HCT116 (cell line): ENCODE measurements at regions not wholly inside any gene's neighbourhood (a gene's known extent, or its start where the extent isn't known, plus 50 kb on each side); places are given as distances from the start of the nearest gene placed in this dataset.

Experiments
- ATAC-seq: fragments of 200-7000 bp; cut with Tn5 transposase; 2 replicates; pipeline ENCODE4 v1.9.1; 2020; ENCODE audit warnings: mild to moderate bottlenecking, moderate library complexity
- BruUV-seq: library from RNA; stranded (reverse); fragments of 400-500 nt; replicated peaks from 2 replicates; lab custom pipeline; 2021; lab: Mats Ljungman, UMichigan
- CTCF ChIA-PET: fragments of 300-600 bp; sonication (Branson Sonifier 250); formaldehyde crosslinking; loops from one replicate; lab custom pipeline; 2021; ENCODE audit warnings: antibody characterized with exemption; lab: Charles Lee
- POLR2A ChIA-PET: fragments of 300-600, 350-600 bp; sonication (Branson Sonifier 250); formaldehyde crosslinking; loops from one replicate; lab custom pipeline; 2021; ENCODE audit warnings: antibody characterized with exemption; lab: Charles Lee
- RAD21 ChIA-PET, 2 experiments: fragments of 300-600 bp; sonication (Branson Sonifier 250); formaldehyde crosslinking; loops; one replicate each; lab custom pipeline; 2023; ENCODE audit warnings: low total read pairs in 2 of 2; ENCODE audit not compliant: uncharacterized antibody in 2 of 2, unreplicated experiment in 2 of 2, low non-redundant PET in 1 of 2; lab: Charles Lee
- DNase-seq: peaks from one replicate; pipeline ENCODE4 v3.0.0-alpha.2; 2010; ENCODE audit warnings: low read depth, low spot score
- H2AFZ ChIP-seq: fragments of 200-600 bp; shearing (Covaris generic), sonication (generic); 2 replicates; pipeline ENCODE4 v1.6.1; 2017; ENCODE audit warnings: low read depth, mixed run types, mixed read lengths, antibody characterized with exemption, low read length; ENCODE audit not compliant: poor library complexity, severe bottlenecking
- H3K27ac ChIP-seq: 2 replicates; pipeline ENCODE4 v1.5.1; 2012; ENCODE audit warnings: low read depth, low read length
- H3K27me3 ChIP-seq: fragments of 200-600 bp; sonication (generic); 2 replicates; pipeline ENCODE4 v1.6.1; 2016; ENCODE audit warnings: mixed run types, low read length, mixed read lengths; ENCODE audit not compliant: insufficient read depth
- H3K36me3 ChIP-seq, 2 experiments: fragments of 200-500 bp in 1 of 2; fragments of 200-600 bp in 1 of 2; sonication (Bioruptor generic) in 1 of 2; sonication (generic) in 1 of 2; 2 replicates each; pipeline versions ENCODE4 v1.5.1 to v1.6.1; 2014 to 2016; ENCODE audit warnings: low read length in 2 of 2, inconsistent platforms in 1 of 2, mixed read lengths in 1 of 2, mixed run types in 1 of 2; ENCODE audit not compliant: insufficient read depth in 2 of 2, control insufficient read depth in 1 of 2
- H3K4me1 ChIP-seq, 2 experiments: fragments of 200-600 bp in 1 of 2; sonication (generic) in 1 of 2; 2 replicates each; pipeline versions ENCODE4 v1.5.1 to v1.6.1; 2012 to 2017; ENCODE audit warnings: low read length in 2 of 2, inconsistent platforms in 1 of 2, mild to moderate bottlenecking in 1 of 2, mixed read lengths in 1 of 2, mixed run types in 1 of 2, moderate library complexity in 1 of 2; ENCODE audit not compliant: insufficient read depth in 2 of 2, control insufficient read depth in 1 of 2
- H3K4me2 ChIP-seq: fragments of 200-600 bp; sonication (generic); 2 replicates; pipeline ENCODE4 v1.6.1; 2017; ENCODE audit warnings: mixed run types, low read length, mixed read lengths
- H3K4me3 ChIP-seq, 2 experiments: fragments of 200-600 bp in 1 of 2; sonication (generic) in 1 of 2; replicated peaks in 1 of 2; 2 replicates each; pipeline ENCODE4 v1.5.1; 2011 to 2016; ENCODE audit warnings: low read length in 2 of 2, control low read depth in 1 of 2, low read depth in 1 of 2, mild to moderate bottlenecking in 1 of 2, mixed read lengths in 1 of 2, mixed run types in 1 of 2
- H3K79me2 ChIP-seq: fragments of 200-600 bp; sonication (generic); 2 replicates; pipeline ENCODE4 v1.6.1; 2017; ENCODE audit warnings: mild to moderate bottlenecking, mixed run types, low read length, moderate library complexity, mixed read lengths; ENCODE audit not compliant: insufficient read depth
- H3K9ac ChIP-seq: fragments of 200-600 bp; sonication (generic); 2 replicates; pipeline ENCODE4 v1.6.1; 2016; ENCODE audit warnings: low read length, mixed read lengths
- H3K9me2 ChIP-seq: fragments of 200-600 bp; sonication (generic), shearing (Covaris generic); 2 replicates; pipeline ENCODE4 v1.6.1; 2017; ENCODE audit warnings: mixed run types, mild to moderate bottlenecking, moderate library complexity; ENCODE audit not compliant: insufficient read depth
- H3K9me3 ChIP-seq, 2 experiments: fragments of 200-500 bp in 1 of 2; fragments of 200-600 bp in 1 of 2; sonication (Bioruptor generic) in 1 of 2; sonication (generic) in 1 of 2; 2 replicates each; pipeline ENCODE4 v1.6.1; 2014 to 2017; ENCODE audit warnings: low read length in 2 of 2, mixed read lengths in 2 of 2, inconsistent platforms in 1 of 2, low read depth in 1 of 2, mild to moderate bottlenecking in 1 of 2, mixed run types in 1 of 2, moderate library complexity in 1 of 2; ENCODE audit not compliant: control insufficient read depth in 1 of 2, insufficient read depth in 1 of 2
- H4K20me1 ChIP-seq: fragments of 200-600 bp; sonication (generic), shearing (Covaris generic); 2 replicates; pipeline ENCODE4 v1.6.1; 2017; ENCODE audit warnings: mixed run types, mild to moderate bottlenecking, moderate library complexity; ENCODE audit not compliant: insufficient read depth
- CBX3 ChIP-seq: IDR thresholded peaks from 2 replicates; pipeline ENCODE4 v1.6.1; 2012; ENCODE audit warnings: low read depth
- ELF1 ChIP-seq: IDR thresholded peaks from 2 replicates; pipeline ENCODE4 v1.6.1; 2012; ENCODE audit warnings: low read depth, borderline replicate concordance
- EZH2 ChIP-seq: fragments of 200-600 bp; sonication (generic); IDR thresholded peaks from 2 replicates; pipeline ENCODE4 v1.6.1; 2017; ENCODE audit warnings: antibody characterized with exemption, mixed run types
- EZH2phosphoT487 ChIP-seq: fragments of 200-600 bp; IDR thresholded peaks from 2 replicates; pipeline ENCODE4 v1.6.1; 2018; ENCODE audit warnings: antibody characterized with exemption, borderline replicate concordance
- FOSL1 ChIP-seq: IDR thresholded peaks from 2 replicates; pipeline ENCODE4 v1.6.1; 2012; ENCODE audit warnings: low read depth
- POLR2A ChIP-seq: IDR thresholded peaks from 2 replicates; pipeline ENCODE4 v1.7.0; 2011; ENCODE audit warnings: borderline replicate concordance; ENCODE audit not compliant: insufficient read depth, insufficient read length; ENCODE audit errors: extremely low read depth
- RAD21 ChIP-seq: IDR thresholded peaks from 2 replicates; pipeline ENCODE4 v1.6.1; 2012; ENCODE audit warnings: low read depth, mild to moderate bottlenecking
- SIN3A ChIP-seq: IDR thresholded peaks from 2 replicates; pipeline ENCODE4 v1.6.1; 2012; ENCODE audit warnings: low read depth
- SRF ChIP-seq: IDR thresholded peaks from 2 replicates; pipeline ENCODE4 v1.6.1; 2012; ENCODE audit warnings: low read depth
- YY1 ChIP-seq: IDR thresholded peaks from 2 replicates; pipeline ENCODE4 v1.6.1; 2011; ENCODE audit warnings: low read length, low read depth, moderate library complexity, mild to moderate bottlenecking; ENCODE audit not compliant: insufficient replicate concordance; ENCODE audit errors: extremely low read depth
- ZFX ChIP-seq: fragments of 450-650 bp; IDR thresholded peaks from 2 replicates; pipeline ENCODE4 v1.6.1; 2017
- ZNF274 ChIP-seq: fragments of 200-500 bp; sonication (Bioruptor generic); IDR thresholded peaks from 2 replicates; pipeline ENCODE4 v1.6.1; 2014; ENCODE audit warnings: mild to moderate bottlenecking, low read depth, low read length, inconsistent platforms
- intact Hi-C: fragments of 100-400 bp; cut with micrococcal nuclease; formaldehyde crosslinking; loops from 2 replicates; pipeline ENCODE4 v1.10.0; 2022
- TF ChIP-seq, protein P1 (sequence below): IDR thresholded peaks from 2 replicates; pipeline ENCODE4 v1.6.1; 2011; ENCODE audit warnings: mild to moderate bottlenecking, low read length, moderate library complexity; ENCODE audit not compliant: insufficient replicate concordance; ENCODE audit errors: extremely low read depth
- TF ChIP-seq, protein P2 (sequence below): IDR thresholded peaks from 2 replicates; pipeline ENCODE4 v1.6.1; 2012
- TF ChIP-seq, protein P3 (sequence below), 3 experiments: fragments of 200-600 bp in 1 of 3; sonication (generic) in 1 of 3; IDR thresholded peaks in 2 of 3; conservative IDR thresholded peaks in 1 of 3; 2 replicates each; pipeline ENCODE4 v1.5.1; 2012 to 2017; ENCODE audit warnings: low read depth in 2 of 3, low read length in 2 of 3, antibody characterized with exemption in 1 of 3, borderline replicate concordance in 1 of 3, control low read depth in 1 of 3, mild to moderate bottlenecking in 1 of 3, mixed read lengths in 1 of 3, mixed run types in 1 of 3, moderate library complexity in 1 of 3; ENCODE audit not compliant: insufficient read depth in 1 of 3
- TF ChIP-seq, protein P4 (sequence below): IDR thresholded peaks from 2 replicates; pipeline ENCODE4 v1.6.1; 2012

DNA sequence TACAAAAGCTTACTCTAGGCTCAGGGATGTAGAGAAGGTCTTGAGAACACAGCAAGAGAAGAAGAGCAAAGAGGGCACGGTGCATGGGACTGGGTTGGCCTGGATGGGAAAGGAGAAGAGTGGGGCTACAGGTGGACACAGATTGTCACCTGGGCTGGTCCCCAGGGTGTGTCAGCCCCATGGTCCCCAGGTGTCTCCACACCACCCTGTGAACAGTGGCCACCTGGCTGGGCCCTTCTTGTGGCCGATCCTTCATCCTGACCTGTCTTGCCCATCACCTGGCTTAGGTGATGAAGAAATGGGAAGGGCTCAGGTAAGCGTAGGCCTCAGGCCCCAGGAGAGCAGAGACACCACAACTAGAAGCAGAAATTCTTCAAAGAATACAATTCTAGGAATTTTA, 188.9 kb downstream of the TENT4A start:
- H3K9me3 ChIP-seq: no peaks in the 10 kb centered on the region
- intact Hi-C loops: no loop called here
- DNase-seq: no peak
- ChIA-PET CTCF (no interaction called here), RAD21 (no interaction called here), POLR2A (no interaction called here)
- H3K27ac ChIP-seq: no peak overlapping the region
- H3K9me2 ChIP-seq: no peaks in the 10 kb centered on the region
- no peak overlapping the region for H3K4me2 ChIP-seq
- no peak for ATAC-seq
- TF ChIP-seq RAD21 (no peak), SRF (no peak), ELF1 (no peak), ZNF274 (no peak), EZH2phosphoT487 (no peak), EZH2 (no peak), CBX3 (no peak), YY1 (no peak), FOSL1 (no peak), SIN3A (no peak), ZFX (no peak), POLR2A (no peak)
- TF ChIP-seq, protein P1, sequence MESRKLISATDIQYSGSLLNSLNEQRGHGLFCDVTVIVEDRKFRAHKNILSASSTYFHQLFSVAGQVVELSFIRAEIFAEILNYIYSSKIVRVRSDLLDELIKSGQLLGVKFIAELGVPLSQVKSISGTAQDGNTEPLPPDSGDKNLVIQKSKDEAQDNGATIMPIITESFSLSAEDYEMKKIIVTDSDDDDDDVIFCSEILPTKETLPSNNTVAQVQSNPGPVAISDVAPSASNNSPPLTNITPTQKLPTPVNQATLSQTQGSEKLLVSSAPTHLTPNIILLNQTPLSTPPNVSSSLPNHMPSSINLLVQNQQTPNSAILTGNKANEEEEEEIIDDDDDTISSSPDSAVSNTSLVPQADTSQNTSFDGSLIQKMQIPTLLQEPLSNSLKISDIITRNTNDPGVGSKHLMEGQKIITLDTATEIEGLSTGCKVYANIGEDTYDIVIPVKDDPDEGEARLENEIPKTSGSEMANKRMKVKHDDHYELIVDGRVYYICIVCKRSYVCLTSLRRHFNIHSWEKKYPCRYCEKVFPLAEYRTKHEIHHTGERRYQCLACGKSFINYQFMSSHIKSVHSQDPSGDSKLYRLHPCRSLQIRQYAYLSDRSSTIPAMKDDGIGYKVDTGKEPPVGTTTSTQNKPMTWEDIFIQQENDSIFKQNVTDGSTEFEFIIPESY: no peak
- TF ChIP-seq, protein P2, sequence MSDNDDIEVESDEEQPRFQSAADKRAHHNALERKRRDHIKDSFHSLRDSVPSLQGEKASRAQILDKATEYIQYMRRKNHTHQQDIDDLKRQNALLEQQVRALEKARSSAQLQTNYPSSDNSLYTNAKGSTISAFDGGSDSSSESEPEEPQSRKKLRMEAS: no peak
- TF ChIP-seq, protein P3, sequence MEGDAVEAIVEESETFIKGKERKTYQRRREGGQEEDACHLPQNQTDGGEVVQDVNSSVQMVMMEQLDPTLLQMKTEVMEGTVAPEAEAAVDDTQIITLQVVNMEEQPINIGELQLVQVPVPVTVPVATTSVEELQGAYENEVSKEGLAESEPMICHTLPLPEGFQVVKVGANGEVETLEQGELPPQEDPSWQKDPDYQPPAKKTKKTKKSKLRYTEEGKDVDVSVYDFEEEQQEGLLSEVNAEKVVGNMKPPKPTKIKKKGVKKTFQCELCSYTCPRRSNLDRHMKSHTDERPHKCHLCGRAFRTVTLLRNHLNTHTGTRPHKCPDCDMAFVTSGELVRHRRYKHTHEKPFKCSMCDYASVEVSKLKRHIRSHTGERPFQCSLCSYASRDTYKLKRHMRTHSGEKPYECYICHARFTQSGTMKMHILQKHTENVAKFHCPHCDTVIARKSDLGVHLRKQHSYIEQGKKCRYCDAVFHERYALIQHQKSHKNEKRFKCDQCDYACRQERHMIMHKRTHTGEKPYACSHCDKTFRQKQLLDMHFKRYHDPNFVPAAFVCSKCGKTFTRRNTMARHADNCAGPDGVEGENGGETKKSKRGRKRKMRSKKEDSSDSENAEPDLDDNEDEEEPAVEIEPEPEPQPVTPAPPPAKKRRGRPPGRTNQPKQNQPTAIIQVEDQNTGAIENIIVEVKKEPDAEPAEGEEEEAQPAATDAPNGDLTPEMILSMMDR (IDR thresholded peaks at IDR 0.05 in 2 of 3, conservative IDR thresholded peaks at IDR 0.05 in 1 of 3; ENCODE audit: borderline replicate concordance in 1 of 3, insufficient read depth in 1 of 3, low read depth in 2 of 3, low read length in 2 of 3): no peak
- TF ChIP-seq, protein P4, sequence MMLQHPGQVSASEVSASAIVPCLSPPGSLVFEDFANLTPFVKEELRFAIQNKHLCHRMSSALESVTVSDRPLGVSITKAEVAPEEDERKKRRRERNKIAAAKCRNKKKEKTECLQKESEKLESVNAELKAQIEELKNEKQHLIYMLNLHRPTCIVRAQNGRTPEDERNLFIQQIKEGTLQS: no peak
- no peaks in the 10 kb centered on the region for H3K27me3 ChIP-seq
- no peak overlapping the region for H3K4me3 ChIP-seq
- no peaks in the 10 kb centered on the region for H4K20me1 ChIP-seq
- H3K4me1 ChIP-seq: no peaks in the 10 kb centered on the region
- no peaks in the 10 kb centered on the region for H3K79me2 ChIP-seq
- no peak overlapping the region for H3K9ac ChIP-seq
- no peak overlapping the region for H2AFZ ChIP-seq
- no peaks in the 10 kb centered on the region for H3K36me3 ChIP-seq
- no TSS peak for BruUV-seq
